ENCODE measurements at regions not wholly inside any gene's neighbourhood (a gene's known extent, or its start where the extent isn't known, plus 50 kb on each side); places are given as distances from the start of the nearest gene placed in this dataset.
A peak's percentile ranks its signal among the peaks of the same experiment; 100 is the strongest.

- Mint-ChIP-seq H3K4me1 (ENCODE audit: low read depth) (no peaks in the 10 kb centered on the region), H3K27ac (no peak overlapping the region), H3K27me3 (ENCODE audit: insufficient read depth) (no peaks in the 10 kb centered on the region), H3K36me3 (ENCODE audit: low read depth) (no peaks in the 10 kb centered on the region), H3K9me3 (no peaks in the 10 kb centered on the region), H3K4me3 (no peak overlapping the region)
- DNase-seq: peak; percentile 49
- peak; percentile 84 for TF ChIP-seq CTCF (IDR thresholded peaks at IDR 0.05)
These were observed 66.2 kb upstream of the TACR3 start for GRCh38 chr4:103786014-103786413.

DNA sequence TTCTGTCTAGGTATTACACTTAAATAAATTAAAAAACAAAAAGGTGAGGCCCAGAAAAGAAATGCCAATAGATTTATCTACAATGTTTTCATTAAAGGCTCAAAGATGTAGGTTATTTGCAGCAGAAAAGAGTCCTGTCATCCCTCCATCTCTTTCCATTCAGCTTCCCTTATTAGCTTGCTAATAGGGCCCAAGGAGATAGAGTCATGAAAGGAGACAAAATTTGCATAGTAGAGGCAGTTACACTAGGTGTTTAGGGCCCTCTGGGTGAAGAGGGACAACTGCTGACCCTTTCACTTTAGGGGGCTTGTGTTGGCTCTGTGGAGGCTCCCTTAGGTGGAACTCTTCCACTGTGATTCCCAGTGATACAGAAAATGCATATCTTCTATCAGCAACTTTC is 58.4 kb upstream of the TACR3 start:
- H3K4me3 Mint-ChIP-seq: no peak overlapping the region

DNA sequence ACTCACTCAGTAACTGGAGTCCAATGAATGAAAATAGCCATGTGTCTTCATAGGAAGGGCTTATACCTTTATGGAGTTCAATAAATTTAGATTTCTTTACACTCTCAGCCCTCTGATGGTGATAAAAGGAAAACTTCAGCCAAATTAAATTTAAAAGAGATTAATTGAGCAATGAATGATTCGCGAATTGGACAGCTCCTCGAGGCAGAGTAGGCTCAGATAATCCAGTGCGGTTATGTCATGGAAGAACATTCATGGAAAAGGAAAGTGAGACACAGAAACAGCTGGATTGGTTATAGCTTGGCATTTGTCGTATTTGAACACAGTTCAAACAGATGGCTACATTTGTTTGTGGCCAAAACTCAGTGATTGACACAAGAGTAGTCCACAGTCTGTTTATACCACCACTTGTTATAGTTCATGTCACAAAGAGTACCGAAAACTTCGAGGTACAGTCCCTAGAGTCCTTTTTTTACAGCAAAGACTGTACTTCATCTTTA is 54.6 kb upstream of the TACR3 start:
- DNase-seq: no peak
- no peak for TF ChIP-seq CTCF (IDR thresholded peaks at IDR 0.05)
- H3K36me3 Mint-ChIP-seq (ENCODE audit: low read depth): no peaks in the 10 kb centered on the region
- H3K4me3 Mint-ChIP-seq: no peak overlapping the region
- H3K27ac Mint-ChIP-seq: no peak overlapping the region
- H3K9me3 Mint-ChIP-seq: no peaks in the 10 kb centered on the region
- H3K27me3 Mint-ChIP-seq (ENCODE audit: insufficient read depth): no peaks in the 10 kb centered on the region
- no peaks in the 10 kb centered on the region for H3K4me1 Mint-ChIP-seq (ENCODE audit: low read depth)

More for the DNA sequence above, 58.4 kb upstream of the TACR3 start:
- no peaks in the 10 kb centered on the region for H3K9me3 Mint-ChIP-seq
- H3K4me1 Mint-ChIP-seq (ENCODE audit: low read depth): no peaks in the 10 kb centered on the region
- TF ChIP-seq CTCF (IDR thresholded peaks at IDR 0.05): no peak
- H3K36me3 Mint-ChIP-seq (ENCODE audit: low read depth): no peaks in the 10 kb centered on the region
- DNase-seq: no peak
- H3K27me3 Mint-ChIP-seq (ENCODE audit: insufficient read depth): no peaks in the 10 kb centered on the region
- no peak overlapping the region for H3K27ac Mint-ChIP-seq

- DNase-seq: no peak
- no peak for TF ChIP-seq CTCF (IDR thresholded peaks at IDR 0.05)
- H3K9me3 Mint-ChIP-seq: no peaks in the 10 kb centered on the region
- H3K27ac Mint-ChIP-seq: no peak overlapping the region
- no peak overlapping the region for H3K4me3 Mint-ChIP-seq
- no peaks in the 10 kb centered on the region for H3K27me3 Mint-ChIP-seq (ENCODE audit: insufficient read depth)
- no peaks in the 10 kb centered on the region for H3K36me3 Mint-ChIP-seq (ENCODE audit: low read depth)
- H3K4me1 Mint-ChIP-seq (ENCODE audit: low read depth): no peaks in the 10 kb centered on the region
These were observed 54.0 kb upstream of the TACR3 start for GRCh38 chr4:103773691-103774231.
